ENCODE measurements at regions not wholly inside any gene's neighbourhood (a gene's known extent, or its start where the extent isn't known, plus 50 kb on each side); places are given as distances from the start of the nearest gene placed in this dataset.
A peak's percentile ranks its signal among the peaks of the same experiment; 100 is the strongest.

DNA sequence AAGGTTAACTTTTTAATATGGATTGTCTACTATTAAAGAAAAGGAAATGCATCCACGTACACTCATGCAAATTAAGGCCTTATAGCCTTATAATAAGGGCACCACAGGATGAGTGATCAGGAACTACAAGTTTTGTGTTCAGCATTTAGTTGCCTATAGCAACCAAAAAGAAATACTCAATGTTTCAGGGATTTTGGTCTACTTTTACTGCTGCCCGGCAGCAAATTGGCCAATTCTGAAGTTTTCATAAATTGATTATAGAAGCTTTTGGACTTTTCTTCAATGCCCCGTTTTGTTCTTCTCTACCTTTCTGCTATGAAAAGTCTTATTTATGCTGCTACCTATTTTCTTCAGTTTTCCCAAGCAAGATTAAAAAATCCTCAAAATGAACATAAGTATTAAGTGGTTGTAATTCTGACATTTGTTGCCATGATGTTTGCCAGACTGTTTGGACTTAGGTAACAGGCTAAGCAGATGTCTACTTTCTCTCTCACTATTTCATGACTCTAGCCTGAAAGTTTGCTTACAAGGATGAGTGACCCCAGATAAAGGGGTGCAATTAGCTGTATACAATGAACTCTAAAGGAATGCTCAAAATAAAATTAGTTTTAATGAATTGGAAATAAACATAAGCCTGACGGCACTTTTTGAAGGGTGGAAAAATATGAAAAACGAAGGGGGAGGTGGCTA, 391.5 kb upstream of the DAB2 start:
- no peak for DNase-seq (ENCODE audit: low read depth in 2 of 2)

DNA sequence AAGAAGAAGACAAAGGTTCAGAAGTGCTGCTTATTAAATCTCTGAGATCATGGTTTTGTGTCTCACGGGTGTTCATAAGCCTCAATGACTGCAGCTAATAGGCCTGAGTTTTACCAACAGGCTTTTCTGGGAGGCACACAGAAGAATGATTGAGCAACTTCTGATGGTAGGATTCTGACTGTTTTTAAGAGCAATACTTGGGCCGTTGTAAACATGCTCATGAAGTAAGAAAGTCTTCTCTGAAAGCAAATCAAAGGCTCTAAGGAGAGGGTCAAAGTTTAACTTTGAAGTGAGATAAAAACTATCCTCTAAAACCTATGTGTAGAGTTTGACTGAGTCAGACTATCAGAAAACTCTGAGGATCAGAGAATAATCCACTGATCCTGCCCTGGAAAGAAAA, 390.9 kb upstream of the DAB2 start:
- DNase-seq (ENCODE audit: low read depth in 2 of 2), result no peak

DNA sequence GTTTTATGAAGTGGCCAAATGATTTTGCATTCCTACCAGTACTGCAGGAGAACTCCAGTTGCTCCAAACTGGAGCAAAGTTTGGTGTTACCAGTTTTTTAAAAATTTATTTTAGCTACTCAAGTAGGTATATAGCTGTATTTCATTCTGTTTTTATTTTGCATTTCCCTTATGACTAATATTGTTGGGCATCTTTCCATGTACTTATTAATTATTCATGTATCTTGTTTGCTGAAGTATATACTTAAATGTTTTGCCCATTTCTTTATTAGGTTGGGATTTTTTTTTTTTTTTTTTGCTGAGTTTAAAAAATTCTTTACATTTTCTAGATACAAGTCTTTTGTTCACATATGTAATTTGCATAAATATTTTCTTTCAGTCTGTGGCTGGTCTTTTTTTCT, 386.6 kb upstream of the DAB2 start:
- DNase-seq (ENCODE audit: low read depth in 2 of 2), result no peak

DNA sequence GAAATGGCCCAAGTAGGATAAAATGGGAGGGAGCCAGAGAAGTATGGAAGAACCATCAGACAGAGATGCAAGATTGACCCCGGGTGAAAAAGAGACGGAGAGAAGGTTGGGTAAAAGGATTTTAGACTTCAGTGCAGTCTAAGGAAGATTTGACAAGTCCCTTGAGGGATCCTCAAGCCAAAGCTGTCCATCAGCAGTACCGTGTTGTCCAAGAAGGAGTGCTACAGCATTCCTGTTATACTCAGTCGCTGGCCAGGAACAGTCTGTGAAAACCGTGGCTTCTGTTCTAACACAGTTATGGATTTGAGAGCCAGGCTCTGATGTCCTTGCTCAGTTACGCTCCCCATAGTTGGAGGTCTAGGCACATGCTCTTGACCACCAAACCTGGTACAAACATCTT, 383.9 kb upstream of the DAB2 start:
- DNase-seq (ENCODE audit: low read depth in 2 of 2), result no peak

DNA sequence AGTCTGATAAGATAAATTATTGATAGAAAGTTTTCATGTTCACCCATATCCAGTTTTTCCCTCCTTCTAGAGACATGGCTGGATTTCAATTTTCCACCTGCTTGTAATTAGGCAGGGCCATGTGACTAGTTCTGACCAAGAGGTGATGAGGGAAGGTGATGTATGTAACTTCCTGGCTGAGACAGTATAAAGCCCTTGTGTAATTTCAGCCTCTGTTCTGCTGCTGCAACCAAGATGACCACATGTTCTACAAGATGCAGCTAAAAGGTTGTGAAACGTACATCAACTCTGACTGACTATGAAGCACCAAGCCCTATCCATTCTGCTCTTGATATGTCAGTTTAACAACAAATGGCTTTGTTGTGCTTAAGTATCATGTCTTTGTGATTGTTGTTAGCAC, 376.5 kb upstream of the DAB2 start:
- DNase-seq (ENCODE audit: low read depth in 2 of 2), result no peak

DNA sequence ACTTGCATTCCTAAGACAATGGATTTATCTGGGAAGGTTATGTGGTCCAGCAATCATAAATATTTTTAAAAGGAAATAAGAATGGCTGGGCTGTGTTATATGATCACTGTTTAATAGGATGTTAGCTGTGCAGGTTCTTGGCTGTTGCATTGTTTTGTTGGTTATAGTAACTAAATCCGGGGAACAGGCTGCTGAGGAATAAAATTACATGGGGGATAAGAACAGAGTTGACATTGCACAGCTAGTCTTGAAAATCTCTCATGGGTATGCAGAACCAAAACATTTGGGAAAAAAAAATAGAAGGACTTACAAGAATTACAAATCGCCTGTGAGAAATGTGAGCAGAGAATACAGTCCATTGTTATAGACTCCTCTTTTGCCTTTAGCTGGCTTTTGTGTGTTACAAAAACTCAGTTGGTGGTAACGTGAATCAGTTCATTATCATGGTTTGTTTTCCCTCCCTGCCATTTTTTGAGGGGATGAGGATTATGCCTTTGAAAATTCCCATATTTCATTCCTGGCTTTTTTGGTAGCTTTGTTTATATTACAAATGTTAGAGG, 375.3 kb upstream of the DAB2 start:
- no peak for DNase-seq (ENCODE audit: low read depth in 2 of 2)

DNA sequence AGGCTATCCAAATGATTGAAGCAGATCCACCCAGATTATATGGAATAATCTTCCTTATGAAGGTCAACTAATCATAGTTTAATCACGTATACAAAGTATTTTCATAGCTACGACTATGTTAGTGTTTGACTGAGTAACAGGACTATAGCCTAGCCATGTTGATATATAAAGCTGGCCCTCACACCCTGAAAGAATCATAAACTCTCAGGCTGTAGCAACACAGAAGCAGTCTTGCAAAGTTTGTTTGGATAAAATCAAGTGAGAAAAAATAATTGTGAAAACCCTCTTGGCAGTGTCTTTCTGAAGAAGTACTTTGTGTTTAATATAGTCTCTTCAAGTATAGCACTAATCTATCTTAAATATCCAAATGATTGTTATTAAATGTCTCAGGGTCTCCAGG, 374.5 kb upstream of the DAB2 start:
- DNase-seq (ENCODE audit: low read depth in 2 of 2), result no peak

DNA sequence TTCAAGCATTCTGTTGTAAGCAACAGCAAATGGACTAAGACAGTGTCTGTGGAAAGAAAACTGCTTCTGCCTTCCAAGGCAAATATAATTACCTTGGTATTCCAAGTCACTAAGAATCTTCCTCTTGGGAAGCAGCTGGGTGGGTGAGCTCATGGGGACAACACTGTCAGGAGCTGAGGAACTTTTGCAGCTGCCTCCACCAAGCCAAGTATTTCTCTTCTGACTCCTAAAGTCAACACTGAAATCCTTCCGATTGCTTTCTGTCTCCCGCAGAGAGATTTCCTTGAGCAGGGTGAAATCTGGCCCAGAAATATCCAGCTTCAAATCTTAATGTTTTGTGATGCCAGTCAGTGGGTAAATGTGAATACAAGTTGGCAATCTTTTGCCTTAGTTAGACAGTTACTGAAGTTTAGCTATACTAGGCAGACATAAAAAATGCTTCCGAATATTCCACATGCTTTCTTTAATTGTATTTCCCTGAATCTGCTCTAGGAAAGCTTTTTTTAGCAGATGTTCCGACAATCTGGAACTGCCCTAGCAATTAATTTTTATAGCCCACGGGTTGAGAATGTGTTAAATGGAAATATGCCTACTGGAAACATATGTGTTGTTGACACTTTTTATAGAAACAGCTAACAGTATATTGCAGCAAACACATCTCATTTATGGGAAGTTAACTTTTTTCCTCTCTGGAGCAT, 369.9 kb upstream of the DAB2 start:
- DNase-seq (ENCODE audit: low read depth in 2 of 2), result peak in 1 of 2 donors; percentile 1

DNA sequence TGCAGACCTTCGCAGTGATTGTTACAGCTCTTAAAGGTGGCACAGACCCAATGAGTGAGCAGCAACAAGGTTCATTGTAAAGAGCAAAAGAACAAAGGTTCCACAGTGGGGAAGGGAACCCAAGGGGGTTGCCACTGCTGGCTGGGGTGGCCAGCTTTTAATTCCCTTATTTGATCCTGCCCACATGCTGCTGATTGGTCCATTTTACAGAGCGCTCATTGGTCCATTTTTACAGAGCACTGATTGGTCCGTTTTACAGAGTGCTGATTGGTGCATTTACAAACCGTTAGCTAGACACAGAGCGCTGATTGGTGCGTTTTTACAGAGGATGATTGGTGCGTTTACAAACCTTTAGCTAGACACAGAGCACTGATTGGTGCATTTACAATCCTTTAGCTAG, 360.6 kb upstream of the DAB2 start:
- DNase-seq (ENCODE audit: low read depth in 2 of 2), result no peak

DNA sequence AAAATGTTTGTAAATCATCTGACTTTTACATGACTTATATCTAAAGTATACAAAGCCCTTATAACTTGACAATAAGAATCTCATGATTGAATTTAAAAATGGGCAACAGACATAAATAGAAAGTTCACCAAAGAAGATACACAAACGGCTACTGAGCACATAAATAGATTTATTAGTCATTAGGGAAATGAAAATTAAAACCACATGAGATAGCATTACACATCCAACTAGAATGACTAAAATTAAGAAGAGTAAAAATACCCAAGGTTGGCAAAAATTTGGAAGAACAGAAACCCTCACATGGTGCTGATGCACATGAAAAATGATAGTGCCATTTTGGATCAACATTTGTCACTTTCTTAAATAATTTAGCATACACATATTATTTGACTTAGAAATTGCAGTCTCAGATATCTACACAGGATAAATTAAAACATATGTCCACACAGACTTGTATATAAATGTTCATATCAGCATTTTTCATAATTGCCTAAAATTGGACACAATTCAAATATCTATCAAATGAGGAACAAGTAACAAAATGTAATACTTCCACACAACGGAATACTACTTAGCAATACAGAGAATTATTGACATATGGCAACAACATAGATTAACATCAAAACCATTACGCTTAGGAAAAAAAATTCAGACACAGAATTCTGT, 359.1 kb upstream of the DAB2 start:
- no peak for DNase-seq (ENCODE audit: low read depth in 2 of 2)

DNA sequence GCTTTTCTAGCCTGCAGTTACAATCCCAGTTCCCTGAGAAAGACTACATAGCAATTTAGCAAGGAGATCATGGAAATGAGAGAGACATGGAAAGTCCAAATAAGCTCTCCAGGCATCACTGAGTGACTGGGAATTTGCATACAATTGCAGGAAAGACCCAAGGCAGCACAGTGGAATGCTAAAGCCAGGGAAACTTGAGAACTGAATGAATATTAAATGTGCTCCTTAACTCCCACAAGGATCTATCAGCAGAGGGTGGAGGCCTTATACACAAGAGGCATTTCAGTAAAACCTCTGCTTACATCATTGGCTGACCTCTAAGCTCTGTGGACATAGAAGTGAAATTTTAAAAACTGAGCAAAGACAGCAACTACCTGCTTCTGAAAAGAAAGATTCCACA, 355.6 kb upstream of the DAB2 start:
- peak in 1 of 2 donors; percentile 66 for DNase-seq (ENCODE audit: low read depth in 2 of 2)

DNA sequence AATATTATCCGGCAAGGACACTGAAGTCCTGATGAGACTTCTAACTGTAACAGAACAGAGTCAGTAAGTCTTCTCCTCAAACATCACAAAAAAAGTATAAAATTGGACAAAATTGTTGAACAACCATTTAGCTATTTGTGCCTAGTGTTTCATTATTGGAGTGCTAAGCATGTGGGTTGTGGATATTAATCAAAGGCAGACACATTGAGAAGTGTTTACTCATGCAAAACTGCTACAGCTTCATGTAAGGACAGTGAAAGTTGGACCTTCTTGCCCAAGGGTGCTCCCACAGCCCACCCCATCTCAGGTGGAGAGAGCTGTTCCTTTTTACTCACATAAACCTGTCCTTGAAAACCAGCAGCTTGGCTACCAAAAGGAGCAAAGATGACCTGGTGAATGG, 355.1 kb upstream of the DAB2 start:
- no peak for DNase-seq (ENCODE audit: low read depth in 2 of 2)

DNA sequence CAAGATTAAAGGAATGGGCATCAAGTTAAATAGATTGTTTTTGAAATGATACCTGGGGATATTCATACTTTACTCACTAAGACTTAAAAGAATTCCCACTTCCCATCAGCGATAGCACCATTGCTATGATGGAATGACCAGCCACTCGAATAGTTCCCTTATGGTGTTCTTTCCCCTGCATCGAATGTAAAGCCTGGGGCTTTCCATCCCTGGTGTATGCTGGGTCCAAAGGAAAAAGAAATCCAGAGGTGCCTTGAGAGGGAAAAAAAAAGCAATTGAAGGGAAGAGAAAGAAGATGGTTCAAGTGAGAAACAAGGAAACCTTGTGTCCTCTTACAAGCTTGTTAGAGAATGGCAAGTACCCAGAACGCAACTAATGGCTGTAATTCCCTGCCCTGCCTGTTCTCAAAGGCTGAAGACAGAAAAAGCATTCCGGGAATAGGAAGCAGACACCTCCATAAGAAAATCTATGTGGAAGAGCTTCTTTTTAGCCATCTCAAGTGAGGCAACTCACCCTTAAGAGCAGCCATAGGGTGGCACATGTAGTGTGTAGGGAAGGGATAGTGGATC, 351.1 kb upstream of the DAB2 start:
- no peak for DNase-seq (ENCODE audit: low read depth in 2 of 2)

DNA sequence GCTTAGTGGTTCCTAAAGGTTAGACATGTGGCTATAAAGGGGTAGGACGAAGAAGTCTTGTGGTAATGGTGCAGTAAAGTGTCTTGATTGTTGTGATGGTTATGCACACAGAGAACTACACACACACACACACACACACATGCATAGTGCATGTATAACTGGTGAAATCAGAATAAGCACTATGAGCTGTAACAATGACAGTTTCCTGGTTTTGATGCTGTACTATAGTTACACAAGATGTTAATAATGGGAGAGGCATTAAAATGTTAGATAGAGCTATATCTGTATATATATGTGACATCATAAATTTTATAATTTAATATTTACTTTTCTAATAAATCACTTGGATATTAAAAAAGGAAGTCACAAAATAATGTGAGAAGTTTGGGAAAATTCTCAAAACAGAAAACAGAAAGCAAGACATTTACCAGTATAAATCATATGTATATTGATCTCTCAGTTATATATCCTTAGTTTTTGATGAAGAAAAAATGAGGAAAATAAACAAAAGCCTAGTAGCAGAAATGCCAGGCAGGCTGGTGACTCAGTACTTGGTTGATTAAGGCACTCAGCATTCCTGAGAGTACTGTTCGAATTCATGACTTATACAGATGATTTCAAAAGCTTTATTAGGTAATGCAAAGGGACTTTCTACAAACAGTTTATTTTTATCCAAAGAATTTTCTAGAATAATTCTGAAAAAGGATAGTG, 350.5 kb upstream of the DAB2 start:
- DNase-seq (ENCODE audit: low read depth in 2 of 2), result peak in 1 of 2 donors; percentile 59

DNA sequence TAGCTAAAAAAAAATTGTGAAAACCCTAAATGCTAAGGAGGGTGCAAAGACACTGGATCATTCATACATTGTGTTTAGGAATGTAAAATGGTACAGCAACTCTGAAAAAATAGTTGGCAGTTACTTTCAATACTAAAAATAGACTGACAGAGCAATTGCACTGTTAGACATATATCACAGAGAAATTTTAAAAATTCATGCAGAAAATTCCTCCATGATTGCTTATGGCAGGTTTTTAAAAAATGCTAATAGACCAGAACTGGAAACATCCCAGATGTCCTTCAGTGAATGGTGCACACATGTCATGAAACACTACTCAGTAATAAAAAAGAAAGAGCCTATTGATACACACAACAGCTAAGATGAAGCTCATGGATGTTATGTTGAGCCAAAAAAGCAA, 349.8 kb upstream of the DAB2 start:
- DNase-seq (ENCODE audit: low read depth in 2 of 2), result no peak

DNA sequence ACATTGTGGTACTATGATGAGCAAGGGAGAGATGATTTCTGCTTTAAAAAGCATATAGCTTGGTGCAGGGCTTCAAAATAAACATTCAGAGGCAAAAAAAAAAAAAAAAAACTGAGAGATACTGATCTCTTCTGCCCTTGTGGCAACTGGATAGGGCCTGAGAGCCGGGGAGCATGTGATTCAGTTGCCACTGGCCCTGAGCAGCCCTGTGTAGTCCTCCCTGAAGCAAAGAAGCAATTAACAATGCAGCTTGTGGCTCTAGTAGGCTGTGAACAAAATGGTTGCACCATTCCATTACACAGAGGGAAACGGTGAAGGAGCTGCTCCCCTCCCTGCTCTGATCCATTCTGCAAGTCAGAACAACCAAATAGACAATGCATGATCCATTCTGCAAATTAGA, 347.5 kb upstream of the DAB2 start:
- no peak for DNase-seq (ENCODE audit: low read depth in 2 of 2)

DNA sequence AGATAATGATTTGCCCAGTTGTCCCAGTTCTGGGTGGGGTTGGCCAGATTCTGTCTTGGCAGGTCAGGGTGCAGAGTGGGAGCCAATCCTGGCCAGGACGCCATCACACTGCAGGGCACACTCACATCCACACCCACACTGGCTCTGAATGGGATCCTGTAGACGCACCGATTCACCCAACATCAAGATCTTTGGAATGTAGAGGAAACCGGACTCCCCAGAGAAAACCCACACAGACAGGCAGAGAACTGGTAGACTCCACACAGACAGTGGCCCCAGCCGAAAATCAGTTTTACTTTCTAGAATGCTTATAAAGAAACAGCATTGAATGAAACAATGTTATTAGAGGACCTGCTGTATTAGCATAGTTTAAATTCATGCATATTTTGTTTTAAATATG, 343.1 kb upstream of the DAB2 start:
- DNase-seq (ENCODE audit: low read depth in 2 of 2), result no peak

DNA sequence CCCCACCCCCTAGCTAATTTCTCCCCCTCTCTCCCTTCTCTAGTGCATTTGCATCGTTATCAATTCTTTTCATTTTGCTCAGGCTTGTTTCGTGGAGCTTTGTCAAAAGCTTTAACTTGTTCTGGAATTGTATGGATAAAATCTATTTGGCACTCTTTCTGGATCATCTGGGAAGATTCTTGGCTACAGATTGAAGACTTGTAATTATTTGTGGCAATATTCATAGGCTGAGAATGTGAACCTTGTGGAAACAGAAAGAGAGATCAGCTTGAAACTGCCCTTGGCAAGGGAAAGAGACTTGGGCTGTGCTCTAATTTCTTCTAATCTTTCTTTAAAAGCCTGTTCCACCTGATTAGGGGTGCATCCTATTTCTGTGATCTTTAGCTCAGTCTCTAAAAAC, 340.6 kb upstream of the DAB2 start:
- DNase-seq (ENCODE audit: low read depth in 2 of 2), result no peak

DNA sequence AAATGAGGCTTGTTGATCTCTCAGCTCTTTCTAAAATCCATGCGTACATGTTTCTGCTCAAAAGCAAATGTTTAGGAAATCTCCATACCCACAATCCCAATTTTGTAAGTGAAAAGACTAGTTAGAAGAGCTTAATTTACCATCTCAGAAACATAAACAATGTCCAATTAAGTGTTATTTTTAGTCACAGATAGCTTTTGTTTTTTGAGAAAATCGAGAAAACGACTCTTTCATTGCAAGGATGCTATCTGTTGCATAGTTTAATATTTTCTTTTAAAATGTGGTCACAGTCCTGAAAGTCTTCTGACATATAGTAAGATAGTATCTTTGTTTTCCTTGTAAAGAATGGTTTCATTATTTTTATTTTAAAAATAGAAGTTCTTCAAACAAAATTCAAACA, 338.0 kb upstream of the DAB2 start:
- DNase-seq (ENCODE audit: low read depth in 2 of 2), result no peak

DNA sequence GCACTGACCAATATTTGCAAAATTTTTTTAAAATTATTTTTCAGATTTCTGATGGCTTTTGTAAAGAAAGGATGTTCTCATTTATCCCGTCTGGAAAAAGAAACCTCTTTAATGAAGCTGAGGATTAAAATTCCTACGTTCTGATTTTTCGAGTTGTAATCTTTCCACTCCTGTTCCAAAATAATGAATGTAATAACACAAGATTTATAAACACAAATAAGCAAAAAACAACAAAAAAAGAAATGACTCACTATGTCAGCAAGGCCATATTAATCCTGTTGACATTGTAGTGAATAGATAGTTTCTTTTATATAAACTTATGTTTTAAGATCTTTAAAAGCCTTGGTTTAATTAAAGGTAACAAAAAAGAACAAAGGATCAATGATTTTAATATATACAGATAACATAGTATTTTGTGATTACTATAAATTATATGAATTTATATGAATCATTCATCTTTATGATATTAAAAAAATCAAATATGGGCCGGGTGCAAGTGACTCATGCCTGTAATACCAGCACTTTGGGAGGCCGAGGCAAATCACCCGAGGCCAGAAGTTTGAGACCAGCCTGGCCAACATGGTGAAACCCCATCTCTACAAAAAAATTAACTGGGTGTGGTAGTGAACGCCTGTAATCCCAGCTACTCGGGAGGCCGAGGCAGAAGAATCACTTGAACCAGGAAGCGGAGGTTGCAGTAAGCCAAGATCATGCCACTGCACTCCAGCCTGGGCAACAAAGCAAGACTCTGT, 336.6 kb upstream of the DAB2 start:
- DNase-seq (ENCODE audit: low read depth in 2 of 2), result no peak
